GM12872 (cell line): ENCODE measurements at regions not wholly inside any gene's neighbourhood (a gene's known extent, or its start where the extent isn't known, plus 50 kb on each side); places are given as distances from the start of the nearest gene placed in this dataset.

Experiments
- CTCF ChIP-seq: IDR thresholded peaks from 3 replicates; pipeline ENCODE4 v1.5.1; 2011; ENCODE audit warnings: low read depth, mild to moderate bottlenecking, low read length, moderate library complexity; ENCODE audit not compliant: insufficient read depth

- TF ChIP-seq CTCF, result no peak
These were observed 147.2 kb upstream of the ZNF536 start for GRCh38 chr19:30224689-30225606.

- TF ChIP-seq CTCF, result no peak
These were observed 146.3 kb upstream of the ZNF536 start for GRCh38 chr19:30225676-30226463.

GRCh38 chr19:30226464-30227011 is 145.6 kb upstream of the ZNF536 start:
- no peak for TF ChIP-seq CTCF

GRCh38 chr19:30227012-30227621 is 145.1 kb upstream of the ZNF536 start:
- no peak for TF ChIP-seq CTCF

GRCh38 chr19:30227661-30228112 is 144.5 kb upstream of the ZNF536 start:
- peak; percentile 28; the same call in 1 of the 3 replicates for TF ChIP-seq CTCF

GRCh38 chr19:30228113-30228834 is 143.9 kb upstream of the ZNF536 start:
- no peak for TF ChIP-seq CTCF
